Inferior parietal cortex (tissue), 1 donor: ENCODE measurements at regions not wholly inside any gene's neighbourhood (a gene's known extent, or its start where the extent isn't known, plus 50 kb on each side); places are given as distances from the start of the nearest gene placed in this dataset.
"Not testable (repeated sequence)": the region's sequence is repeated elsewhere in the genome, so short reads cannot be mapped to it uniquely, and the experiment has no call there.

Source experiments
- DNase-seq: peaks from one replicate; pipeline ENCODE4 v3.0.0-alpha.2; 2016; ENCODE audit errors: extremely low spot score

GRCh38 chrY:7806592-7807515 is 895.3 kb upstream of the AMELY start:
- no peak for DNase-seq

GRCh38 chrY:7805624-7806023 is 894.1 kb upstream of the AMELY start:
- DNase-seq, result no peak

GRCh38 chrY:7803737-7804136 is 892.2 kb upstream of the AMELY start:
- no peak for DNase-seq

DNA sequence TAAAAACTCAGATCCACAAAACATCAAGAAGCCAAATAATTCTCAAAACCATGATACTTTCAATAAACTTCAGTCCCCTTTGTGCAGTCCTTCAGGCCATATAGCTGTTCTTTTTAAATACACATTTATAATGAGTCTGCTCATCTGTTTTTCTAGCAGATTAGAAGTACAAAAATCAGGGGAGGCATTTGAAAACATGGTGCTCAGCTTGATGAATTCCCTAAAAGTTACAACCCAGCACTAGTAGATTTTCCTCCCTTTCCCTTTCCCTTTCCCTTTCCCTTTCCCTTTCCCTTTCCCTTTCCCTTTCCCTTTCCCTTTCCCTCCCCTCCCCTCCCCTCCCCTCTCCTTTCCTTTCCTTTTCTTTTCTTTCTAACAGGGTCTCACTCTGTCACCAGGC is 884.6 kb upstream of the AMELY start:
- no peak for DNase-seq

DNA sequence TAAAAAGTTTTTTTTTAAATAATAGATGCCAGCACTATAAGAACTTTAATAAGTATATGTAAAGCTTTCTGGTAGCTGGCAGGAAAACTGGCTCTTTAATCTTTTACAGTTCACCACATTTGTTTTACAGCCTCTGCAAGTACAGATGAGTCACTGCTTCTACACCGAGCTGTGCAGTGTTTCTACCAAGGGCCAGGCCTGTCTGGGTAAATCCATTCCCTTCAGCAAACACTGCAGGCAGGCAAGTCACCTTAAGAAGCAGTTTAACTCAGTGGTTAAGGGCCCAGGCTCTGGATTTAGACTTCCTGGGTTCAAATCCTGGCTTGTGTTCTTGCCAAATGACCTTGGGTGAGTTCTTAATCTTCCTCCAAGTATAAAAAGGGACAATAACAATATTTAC is 882.9 kb upstream of the AMELY start:
- DNase-seq, result no peak

GRCh38 chrY:7793989-7794388 is 882.4 kb upstream of the AMELY start:
- DNase-seq, result no peak

DNA sequence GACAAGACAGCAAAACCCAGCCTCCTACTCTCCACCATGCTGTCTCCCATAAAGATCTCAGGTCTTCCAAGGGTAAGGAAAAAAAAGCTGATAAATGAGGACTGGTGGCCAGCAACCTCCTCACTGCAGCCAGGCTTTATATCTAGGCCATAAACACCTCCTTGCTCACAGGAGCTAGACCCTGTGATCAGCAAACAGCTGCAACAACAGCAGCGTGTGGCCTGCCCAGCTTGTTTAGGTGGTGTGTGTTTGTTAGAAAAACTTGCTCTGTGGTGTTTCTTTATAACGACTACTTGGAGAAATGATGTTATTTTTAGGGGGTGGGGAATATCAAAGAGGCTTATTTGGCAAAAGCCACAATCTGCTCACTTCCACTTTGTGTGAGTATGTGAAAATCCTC is 880.9 kb upstream of the AMELY start:
- DNase-seq, result no peak

DNA sequence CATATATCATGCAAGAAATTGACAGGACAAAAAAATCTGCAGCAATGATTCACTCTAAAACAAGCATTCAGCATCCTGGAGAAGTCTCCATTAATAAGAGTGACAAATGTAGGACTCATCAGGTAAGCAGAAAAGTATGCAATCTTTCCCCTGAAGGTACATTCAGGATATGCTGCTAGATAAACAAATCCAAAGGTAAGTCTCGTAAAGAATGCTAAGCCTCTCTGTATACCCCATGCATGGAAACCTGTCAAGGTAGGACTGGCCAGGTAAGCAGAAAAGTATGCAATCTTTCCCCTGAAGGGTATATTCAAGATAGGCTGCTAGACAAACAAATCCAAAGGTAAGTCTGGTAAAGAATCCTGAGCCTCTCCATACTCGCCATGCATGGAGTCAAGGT is 869.9 kb upstream of the AMELY start:
- DNase-seq, result no peak

GRCh38 chrY:7775436-7775835 is 863.9 kb upstream of the AMELY start:
- DNase-seq, result not testable (repeated sequence)

- no peak for DNase-seq
Measured at GRCh38 chrY:7771771-7772170, 860.2 kb upstream of the AMELY start.

GRCh38 chrY:7769790-7770375 is 858.3 kb upstream of the AMELY start:
- DNase-seq, result no peak

DNA sequence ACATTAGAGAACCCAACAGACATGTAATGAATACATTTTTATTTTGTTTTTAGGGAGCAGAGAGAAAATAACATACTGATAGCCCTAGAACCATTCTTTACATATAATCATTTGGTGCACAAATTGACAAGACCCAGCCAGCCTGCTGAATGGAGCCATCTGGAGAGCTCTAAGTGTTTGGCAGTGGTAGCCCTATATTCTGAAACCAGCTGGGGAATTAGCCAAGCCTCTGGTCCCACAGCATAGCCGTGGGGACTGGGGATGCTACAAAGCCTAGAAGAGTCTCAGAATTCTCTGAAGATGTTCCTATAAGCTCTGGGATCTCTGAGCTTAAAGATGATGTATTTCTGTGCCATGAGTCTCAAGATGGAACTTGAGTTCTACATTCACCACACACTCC is 857.3 kb upstream of the AMELY start:
- no peak for DNase-seq

- DNase-seq, result no peak
Measured at GRCh38 chrY:7753711-7754110, 842.2 kb upstream of the AMELY start.

DNA sequence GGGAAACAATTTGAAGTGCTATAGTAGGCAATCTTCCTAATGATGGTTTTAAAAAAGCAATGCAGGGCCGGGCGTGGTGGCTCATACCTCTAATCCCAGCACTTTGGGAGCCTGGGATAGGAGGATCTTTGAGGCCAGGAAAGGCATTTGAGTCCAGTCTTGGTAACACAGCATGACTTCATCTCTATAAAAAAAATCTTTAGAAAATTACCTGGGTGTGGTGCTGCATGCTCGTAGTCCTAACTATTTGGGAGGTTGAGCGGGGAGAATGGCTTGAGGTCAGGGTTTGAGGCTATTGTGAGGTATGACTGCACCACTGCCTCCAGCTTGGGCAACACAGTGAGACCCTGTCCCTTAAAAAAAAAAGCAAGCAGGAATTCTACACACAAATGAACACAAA is 835.2 kb upstream of the AMELY start:
- no peak for DNase-seq

DNA sequence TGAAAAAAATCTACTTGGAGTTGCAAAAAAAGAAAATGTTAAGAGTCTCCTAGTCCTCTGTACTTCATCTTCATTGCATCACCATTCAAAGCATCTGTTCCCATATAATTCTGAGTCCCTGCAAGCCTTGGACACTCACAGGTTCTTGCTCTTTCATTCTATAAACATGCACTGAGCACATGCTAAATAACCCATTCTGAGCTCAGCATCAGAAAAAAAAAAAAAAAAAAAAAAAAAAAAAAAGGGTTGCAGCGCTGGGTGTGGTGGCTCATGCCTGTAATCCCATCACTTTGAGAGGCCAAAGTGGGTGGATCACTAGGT is 834.0 kb upstream of the AMELY start:
- no peak for DNase-seq

- DNase-seq, result no peak
Measured at GRCh38 chrY:7744691-7745580, 833.4 kb upstream of the AMELY start.

GRCh38 chrY:7736847-7737365 is 825.4 kb upstream of the AMELY start:
- no peak for DNase-seq

GRCh38 chrY:7731651-7732050 is 820.1 kb upstream of the AMELY start:
- no peak for DNase-seq

GRCh38 chrY:7730664-7731063 is 819.1 kb upstream of the AMELY start:
- no peak for DNase-seq

GRCh38 chrY:7730071-7730470 is 818.5 kb upstream of the AMELY start:
- no peak for DNase-seq

- DNase-seq, result no peak
Measured at GRCh38 chrY:7729318-7730011, 817.9 kb upstream of the AMELY start.

DNA sequence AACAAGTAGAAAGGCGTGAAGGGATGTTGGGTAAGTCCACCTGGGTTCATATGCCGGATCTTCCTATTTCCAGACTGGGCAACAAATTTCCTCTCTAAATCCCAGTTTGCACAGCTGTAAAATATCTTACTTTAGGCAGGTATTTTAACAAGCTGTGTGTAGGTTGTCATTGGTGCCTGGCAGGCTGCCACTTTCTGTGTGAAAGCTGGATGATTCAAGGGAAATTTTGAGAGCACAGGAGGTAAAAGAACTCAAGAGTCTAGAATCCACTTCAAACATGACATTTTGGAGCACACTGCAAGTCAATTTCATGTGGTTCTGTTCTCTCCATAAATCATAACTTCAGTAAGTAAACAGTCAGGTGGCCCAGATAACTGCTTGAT is 817.4 kb upstream of the AMELY start:
- no peak for DNase-seq
